Upper lobe of left lung (tissue), 6 donors: ENCODE measurements at regions not wholly inside any gene's neighbourhood (a gene's known extent, or its start where the extent isn't known, plus 50 kb on each side); places are given as distances from the start of the nearest gene placed in this dataset.
A peak's percentile ranks its signal among the peaks of the same experiment; 100 is the strongest.

Experiments used
- ATAC-seq, 2 donors: fragments of 200-7000 bp; cut with Tn5 transposase; one replicate each; pipeline ENCODE4 v1.9.1; 2022; ENCODE audit warnings: mild to moderate bottlenecking in 2 of 2, moderate library complexity in 2 of 2; ENCODE audit not compliant: low FRiP score in 2 of 2
- DNase-seq, 2 donors: peaks; one replicate each; pipeline ENCODE4 v3.0.0-alpha.2; 2019 to 2020
- H3K27ac ChIP-seq, 4 donors: fragments of 200-600 bp; sonication (generic); one replicate each; pipeline ENCODE4 v1.5.1; 2016 to 2019
- H3K27me3 ChIP-seq, 4 donors: fragments of 200-600 bp; sonication (generic); one replicate each; pipeline ENCODE4 v1.5.1; 2017 to 2019
- H3K36me3 ChIP-seq, 4 donors: fragments of 200-600 bp; sonication (generic); one replicate each; pipeline ENCODE4 v1.5.1; 2016 to 2019
- H3K4me1 ChIP-seq, 4 donors: fragments of 200-600 bp; sonication (generic); one replicate each; pipeline ENCODE4 v1.5.1; 2018 to 2019
- H3K4me3 ChIP-seq, 4 donors: fragments of 200-600 bp; sonication (generic); one replicate each; pipeline ENCODE4 v1.5.1; 2017 to 2019; ENCODE audit warnings: mild to moderate bottlenecking in 2 of 4, moderate library complexity in 1 of 4
- H3K9me3 ChIP-seq, 4 donors: fragments of 200-600 bp; sonication (generic); one replicate each; pipeline ENCODE4 v1.5.1; 2018 to 2019
- CTCF ChIP-seq, 6 experiments: fragments of 450-650 bp in 4 of 6; fragments of 200-600 bp in 2 of 6; sonication (generic) in 2 of 6; IDR thresholded peaks; one replicate each; pipeline ENCODE4 v1.5.1; 2016 to 2019; ENCODE audit warnings: antibody characterized with exemption in 6 of 6
- EP300 ChIP-seq, 4 donors: sonication (generic); formaldehyde crosslinking; IDR thresholded peaks; one replicate each; pipeline ENCODE4 v1.5.1; 2017; ENCODE audit warnings: antibody characterized with exemption in 4 of 4, control low read depth in 2 of 4
- POLR2A ChIP-seq, 4 donors: fragments of 450-650 bp; IDR thresholded peaks; one replicate each; pipeline ENCODE4 v1.5.1; 2016 to 2017; ENCODE audit warnings: antibody characterized with exemption in 4 of 4, mild to moderate bottlenecking in 2 of 4
- POLR2AphosphoS5 ChIP-seq, 2 donors: sonication (generic); formaldehyde crosslinking; IDR thresholded peaks; one replicate each; pipeline ENCODE4 v1.5.1; 2017; ENCODE audit warnings: antibody characterized with exemption in 2 of 2
- WGBS, 2 donors: methylation state at CpG; one replicate each; pipeline ENCODE4 v1.1.5; 2017 to 2018; 5-methylcytosine and 5-hydroxymethylcytosine counted together
- donor health status: DM: no; HTN: no; CAD: no; lungs with moderate emphysema.
- donor health status: DM: no; HTN: yes; CAD: no; lungs with severe emphysema.

DNA sequence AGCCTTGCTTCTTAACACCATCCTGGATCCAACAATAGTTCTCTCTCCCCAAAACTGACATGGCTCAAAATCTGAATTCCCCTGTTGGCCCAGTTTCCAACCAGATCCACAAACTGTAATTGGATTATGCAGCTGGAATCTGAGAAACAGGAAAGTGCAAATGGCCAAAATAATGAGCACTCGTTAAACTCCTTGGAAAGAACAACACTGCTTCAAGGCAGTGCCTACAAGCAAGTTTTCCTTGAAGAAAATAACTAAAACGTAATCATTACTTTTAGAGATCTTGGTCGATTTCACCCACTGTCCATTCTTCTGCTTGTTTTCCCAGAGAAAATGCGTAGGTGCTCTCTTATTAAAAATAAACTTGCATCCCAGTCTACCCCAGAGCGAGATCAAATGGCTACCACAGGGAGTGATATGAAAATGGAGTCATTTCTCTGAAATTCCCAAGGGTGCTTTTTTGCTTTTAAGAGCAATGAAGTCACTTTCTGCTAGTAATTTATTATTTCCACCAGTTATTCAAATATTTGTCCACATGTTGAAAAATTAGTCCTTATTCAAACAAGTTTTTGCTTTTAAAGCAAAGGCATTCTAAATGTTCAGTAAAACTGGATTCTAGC lies 264.2 kb downstream of the C1D start:
- ATAC-seq (peak in 1 of 2 donors; percentile 17), DNase-seq (no peak)
- H3K27me3 ChIP-seq: no peaks in the 10 kb centered on the region
- TF ChIP-seq POLR2AphosphoS5 (IDR thresholded peaks at IDR 0.05) (no peak), CTCF (IDR thresholded peaks at IDR 0.05) (no peak), EP300 (IDR thresholded peaks at IDR 0.05) (no peak), POLR2A (IDR thresholded peaks at IDR 0.05) (no peak)
- peaks cover 5 to 15% (median 10%) of the 10 kb centered on the region in 4 donors for H3K4me1 ChIP-seq
- no peaks in the 10 kb centered on the region for H3K9me3 ChIP-seq
- peak overlapping the region in 2 of 4 donors; percentile 21 to 46 for H3K27ac ChIP-seq
- 58 to 68% methylated on average over 5 of the region's 5 CpGs for WGBS, 2 donors
- no peaks in the 10 kb centered on the region for H3K36me3 ChIP-seq
- no peak overlapping the region for H3K4me3 ChIP-seq

DNA sequence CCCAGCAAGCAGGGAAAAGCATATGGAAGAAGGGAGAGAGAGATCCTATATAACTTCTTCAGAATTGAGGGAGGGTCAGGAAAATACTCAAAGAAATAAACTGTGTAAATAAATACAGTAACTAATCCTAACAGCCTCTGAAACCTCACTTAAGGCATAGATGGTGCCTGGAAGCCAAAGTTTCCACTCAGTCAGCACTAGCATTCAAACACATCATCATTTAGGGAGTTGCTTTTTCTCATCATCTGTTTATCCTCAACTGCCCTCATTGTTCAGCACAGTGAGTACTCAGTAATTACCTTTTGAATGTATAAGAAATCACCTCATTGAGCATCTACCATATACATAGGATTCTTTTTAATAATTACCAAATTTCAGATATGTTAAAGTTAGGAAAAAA lies 262.9 kb downstream of the C1D start:
- TF ChIP-seq CTCF (IDR thresholded peaks at IDR 0.05): no peak
- TF ChIP-seq POLR2A (IDR thresholded peaks at IDR 0.05): no peak
- TF ChIP-seq POLR2AphosphoS5 (IDR thresholded peaks at IDR 0.05): no peak
- TF ChIP-seq EP300 (IDR thresholded peaks at IDR 0.05): no peak
- DNase-seq: no peak
- H3K4me1 ChIP-seq: peaks cover 5 to 15% (median 10%) of the 10 kb centered on the region in 4 donors

DNA sequence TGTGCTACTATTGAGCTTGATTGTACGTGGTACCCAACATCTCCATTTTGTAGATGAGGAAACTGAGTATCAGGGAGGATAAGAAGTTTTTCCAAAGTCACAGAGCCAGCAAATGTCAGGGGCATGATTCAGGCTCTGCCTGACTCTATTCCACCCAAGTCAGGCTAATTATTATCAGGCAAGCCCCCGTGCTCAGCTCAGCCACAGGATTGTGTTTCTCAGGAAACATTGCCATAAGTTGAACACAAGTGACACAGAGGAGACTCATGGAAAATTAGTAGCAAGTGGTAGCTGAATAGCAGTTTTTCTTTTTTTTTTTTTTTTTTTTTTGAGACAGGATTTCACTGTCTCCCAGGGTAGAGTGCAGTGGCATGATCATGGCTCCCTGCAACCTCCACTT lies 260.5 kb downstream of the C1D start:
- Histone ChIP-seq H3K4me3 (no peak overlapping the region), H3K4me1 (peaks cover 3 to 14% (median 8%) of the 10 kb centered on the region in 4 donors), H3K9me3 (no peaks in the 10 kb centered on the region), H3K27me3 (no peaks in the 10 kb centered on the region), H3K36me3 (no peaks in the 10 kb centered on the region), H3K27ac (no peak overlapping the region)
- DNase-seq (no peak), ATAC-seq (no peak)
- 35 to 69% methylated on average over 2 of the region's 2 CpGs for WGBS, 2 donors
- TF ChIP-seq POLR2AphosphoS5 (IDR thresholded peaks at IDR 0.05) (no peak), CTCF (IDR thresholded peaks at IDR 0.05) (no peak), POLR2A (IDR thresholded peaks at IDR 0.05) (no peak), EP300 (IDR thresholded peaks at IDR 0.05) (no peak)

More for the DNA sequence above, 262.9 kb downstream of the C1D start:
- no peak overlapping the region for H3K27ac ChIP-seq
- no peaks in the 10 kb centered on the region for H3K36me3 ChIP-seq
- no peaks in the 10 kb centered on the region for H3K27me3 ChIP-seq
- no peak overlapping the region for H3K4me3 ChIP-seq
- no peak for ATAC-seq
- H3K9me3 ChIP-seq: no peaks in the 10 kb centered on the region

DNA sequence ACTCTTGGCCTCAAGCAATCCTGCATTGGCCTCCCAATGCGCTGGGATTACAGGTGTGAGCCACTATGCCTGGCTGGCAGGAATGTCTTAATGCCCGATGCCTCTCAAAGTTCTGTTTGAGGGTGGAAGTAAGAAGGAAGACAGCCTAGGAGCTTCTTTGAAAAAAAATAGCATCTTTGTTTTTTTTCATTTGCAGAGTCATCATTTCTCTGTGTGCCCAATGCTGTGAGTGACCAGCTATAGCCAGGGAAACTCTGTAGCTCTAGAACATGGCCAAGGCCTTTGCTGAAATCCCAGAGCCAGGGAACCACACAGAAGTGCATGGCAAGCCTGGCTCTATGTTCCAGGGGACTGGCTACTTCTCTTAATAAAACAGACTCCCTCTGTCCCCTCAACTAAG lies 260.0 kb downstream of the C1D start:
- Histone ChIP-seq H3K9me3 (no peaks in the 10 kb centered on the region), H3K36me3 (no peaks in the 10 kb centered on the region), H3K27me3 (no peaks in the 10 kb centered on the region), H3K27ac (no peak overlapping the region), H3K4me3 (no peak overlapping the region), H3K4me1 (peaks cover 3 to 9% (median 5%) of the 10 kb centered on the region in 4 donors)
- DNase-seq (no peak), ATAC-seq (no peak)
- 50 to 94% methylated on average over 2 of the region's 2 CpGs for WGBS, 2 donors
- TF ChIP-seq EP300 (IDR thresholded peaks at IDR 0.05) (no peak), POLR2AphosphoS5 (IDR thresholded peaks at IDR 0.05) (no peak), CTCF (IDR thresholded peaks at IDR 0.05) (no peak), POLR2A (IDR thresholded peaks at IDR 0.05) (no peak)

GRCh38 chr2:67806816-67807215 lies 256.0 kb downstream of the C1D start:
- no peaks in the 10 kb centered on the region for H3K27me3 ChIP-seq
- TF ChIP-seq POLR2A (IDR thresholded peaks at IDR 0.05) (no peak), POLR2AphosphoS5 (IDR thresholded peaks at IDR 0.05) (no peak)
- H3K36me3 ChIP-seq: no peaks in the 10 kb centered on the region
- no peaks in the 10 kb centered on the region for H3K4me1 ChIP-seq
- 76 to 87% methylated on average over 1 of the region's 1 CpG for WGBS, 2 donors
- no peak for ATAC-seq
- H3K9me3 ChIP-seq: no peaks in the 10 kb centered on the region
- DNase-seq: no peak
- H3K27ac ChIP-seq: no peak overlapping the region
- no peak overlapping the region for H3K4me3 ChIP-seq
